ENCODE measurements at regions not wholly inside any gene's neighbourhood (a gene's known extent, or its start where the extent isn't known, plus 50 kb on each side); places are given as distances from the start of the nearest gene placed in this dataset.

- Histone ChIP-seq H4K91ac (ENCODE audit: insufficient read length, low read depth, low read length) (no peak overlapping the region), H2BK120ac (ENCODE audit: low read depth, low read length, poor library complexity, severe bottlenecking) (no peak overlapping the region), H3T11ph (ENCODE audit: low read length) (no peak overlapping the region), H3K23me2 (ENCODE audit: insufficient read length, low read depth, low read length, poor library complexity, severe bottlenecking) (no peaks in the 10 kb centered on the region), H2BK20ac (ENCODE audit: low read depth, low read length, poor library complexity, severe bottlenecking) (no peak overlapping the region), H3K4ac (ENCODE audit: low read depth, low read length) (no peak overlapping the region), H3K27me3 (ENCODE audit: insufficient read depth, low read length) (no peaks in the 10 kb centered on the region), H3K14ac (ENCODE audit: insufficient read depth, low read length) (no peak overlapping the region), H3K79me1 (ENCODE audit: insufficient read depth, low read depth, low read length, poor library complexity, severe bottlenecking) (no peaks in the 10 kb centered on the region), H4K8ac (replicated peaks; ENCODE audit: insufficient read length, low read depth, low read length) (no peak overlapping the region), H3K4me2 (ENCODE audit: insufficient read depth, insufficient read length, low read length) (no peak overlapping the region), H3K56ac (ENCODE audit: insufficient read length, low read depth, low read length) (no peak overlapping the region), H3K9me3 (ENCODE audit: control insufficient read depth, low read depth, low read length) (peaks cover 16% of the 10 kb centered on the region), H3K23ac (ENCODE audit: insufficient read length, low read depth, low read length) (no peak overlapping the region), H4K20me1 (ENCODE audit: control insufficient read depth, insufficient read depth, insufficient read length) (no peaks in the 10 kb centered on the region), H3K4me1 (ENCODE audit: insufficient read depth, low read length) (no peaks in the 10 kb centered on the region), H3K9ac (ENCODE audit: extremely low read depth, insufficient read length, low read length) (no peak overlapping the region), H2BK12ac (ENCODE audit: insufficient read length, low read depth, low read length) (no peak overlapping the region), H3K18ac (ENCODE audit: insufficient read length, low read depth, low read length) (no peak overlapping the region), H2AFZ (ENCODE audit: low read length) (no peak overlapping the region), H3K27ac (ENCODE audit: insufficient read length, low read depth, low read length) (no peak overlapping the region), H2AK5ac (ENCODE audit: insufficient read length, low read length) (no peak overlapping the region), H3K79me2 (ENCODE audit: insufficient read depth, low read length) (no peaks in the 10 kb centered on the region), H2BK15ac (ENCODE audit: low read depth, low read length) (no peak overlapping the region), H4K5ac (ENCODE audit: insufficient read length, low read depth, low read length) (no peak overlapping the region), H2BK5ac (ENCODE audit: insufficient read length, low read length) (no peak overlapping the region)
- Mint-ChIP-seq H3K9me3 (peaks cover 92 to 93% of the 10 kb centered on the region in 2 experiments), H3K27ac (no peak overlapping the region), H3K4me1 (no peaks in the 10 kb centered on the region), H3K27me3 (ENCODE audit: low read depth) (peaks cover 1% of the 10 kb centered on the region; the same call in 1 of the 2 replicates), H3K4me3 (no peak overlapping the region), H3K36me3 (ENCODE audit: insufficient read depth in 1 of 3, low read depth in 3 of 3) (peaks cover 0 to 25% (median 9%) of the 10 kb centered on the region in 3 experiments)
- TF ChIP-seq CTCF (conservative IDR thresholded peaks at IDR 0.05), result no peak
- DNase-seq, result no peak
- WGBS (ENCODE audit: extremely low coverage, insufficient read length, low lambda C conversion rate), result no CpG with 5 or more reads among the region's 6 CpGs
These were observed 109.5 kb downstream of the ZNF675 start for GRCh38 chr19:23577501-23577900.

Measured in H9 (cell line).